Endometrium (tissue), 2 donors: ENCODE measurements at regions not wholly inside any gene's neighbourhood (a gene's known extent, or its start where the extent isn't known, plus 50 kb on each side); places are given as distances from the start of the nearest gene placed in this dataset.
"Not testable (repeated sequence)": the region's sequence is repeated elsewhere in the genome, so short reads cannot be mapped to it uniquely, and the experiment has no call there.

Source experiments
- FAIRE-seq: peaks from 2 replicates; lab custom pipeline; 2012; peaks lifted over from hg19 to GRCh38; lab: Jason Lieb, UNC
- donor health status: control.
- donor health status: control.

DNA sequence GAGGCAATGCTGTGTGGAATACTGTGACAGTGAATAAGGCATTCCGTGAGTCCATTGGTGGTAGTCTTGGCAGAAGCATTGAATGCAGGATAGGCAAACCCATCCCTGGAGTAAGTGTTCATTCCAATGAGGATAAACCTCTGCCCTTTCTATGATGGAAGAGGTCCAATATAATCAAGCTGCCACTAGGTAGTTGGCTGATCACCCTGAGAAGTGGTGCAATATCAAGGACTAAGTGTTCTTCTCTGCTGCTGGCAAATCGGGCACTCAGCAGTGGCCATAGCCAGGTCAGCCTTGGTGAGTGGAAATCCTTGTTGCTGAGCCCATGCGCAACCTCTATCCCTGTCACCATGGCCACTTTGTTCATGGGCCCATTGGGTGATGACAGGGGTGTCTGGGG is 70.1 kb downstream of the FBXO4 start:
- FAIRE-seq = no peak

DNA sequence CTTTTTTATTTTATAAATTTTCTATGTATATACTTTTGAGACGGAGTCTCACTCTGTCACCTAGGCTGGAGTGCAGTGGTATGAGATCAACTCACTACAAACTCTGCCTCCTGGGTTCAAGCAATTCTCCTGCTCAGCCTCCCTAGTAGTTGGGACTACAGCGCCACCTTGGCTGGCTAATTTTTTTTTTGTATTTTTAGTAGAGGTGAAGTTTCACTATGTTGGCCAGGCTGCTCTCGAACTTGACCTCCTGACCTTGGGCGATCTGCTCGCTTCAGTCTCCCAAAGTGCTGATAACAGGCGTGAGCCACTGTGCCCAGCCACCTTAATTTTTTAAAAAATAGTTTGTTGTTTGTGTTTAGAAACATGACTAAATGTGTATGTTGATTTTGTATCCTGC is 76.6 kb downstream of the FBXO4 start:
- no peak for FAIRE-seq

DNA sequence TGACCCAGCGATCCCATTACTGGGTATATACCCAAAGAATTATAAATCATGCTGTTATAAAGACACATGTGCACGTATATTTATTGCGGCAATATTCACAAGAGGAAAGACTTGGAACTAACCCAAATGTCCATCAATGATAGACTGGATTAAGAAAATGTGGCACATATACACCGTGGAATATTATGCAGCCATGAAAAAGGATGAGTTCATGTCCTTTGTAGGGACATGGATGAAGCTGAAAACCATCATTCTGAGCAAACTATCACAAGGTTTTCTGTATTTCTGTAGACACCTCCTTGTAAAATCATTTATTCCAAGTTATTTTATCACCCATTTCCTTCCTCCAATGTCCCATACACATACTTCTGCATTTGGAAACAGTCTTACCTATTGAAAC is 78.8 kb downstream of the FBXO4 start:
- not testable (repeated sequence) for FAIRE-seq

GRCh38 chr5:42005561-42006153 is 80.6 kb downstream of the FBXO4 start:
- FAIRE-seq = peak; percentile 77

GRCh38 chr5:42013561-42013960 is 88.5 kb downstream of the FBXO4 start:
- FAIRE-seq = no peak

- FAIRE-seq = no peak
These were observed 90.2 kb downstream of the FBXO4 start for GRCh38 chr5:42015254-42015653.

- FAIRE-seq = no peak
These were observed 90.6 kb downstream of the FBXO4 start for GRCh38 chr5:42015681-42016080.

GRCh38 chr5:42020788-42021530 is 95.9 kb downstream of the FBXO4 start:
- FAIRE-seq = no peak

DNA sequence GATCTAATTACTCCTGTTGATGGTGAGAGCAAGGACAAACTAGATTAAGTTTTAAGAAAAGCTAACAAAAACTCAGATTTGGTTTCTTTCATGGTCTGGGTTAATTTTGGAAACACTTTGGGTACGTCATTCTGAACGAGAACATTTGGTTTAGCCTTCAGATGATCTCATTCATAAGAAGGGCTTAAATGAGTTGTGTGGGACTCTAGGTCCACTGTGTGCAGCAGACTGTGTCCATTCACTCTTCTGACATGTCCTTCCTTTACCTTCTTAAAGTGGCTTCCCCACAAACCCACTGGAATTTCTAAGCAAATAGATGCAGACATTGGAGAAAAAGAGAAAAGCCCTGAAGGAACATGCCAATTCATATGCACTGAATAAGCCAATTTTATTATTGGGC is 96.8 kb downstream of the FBXO4 start:
- no peak for FAIRE-seq

- FAIRE-seq = no peak
These were observed 97.4 kb downstream of the FBXO4 start for GRCh38 chr5:42022383-42022972.

DNA sequence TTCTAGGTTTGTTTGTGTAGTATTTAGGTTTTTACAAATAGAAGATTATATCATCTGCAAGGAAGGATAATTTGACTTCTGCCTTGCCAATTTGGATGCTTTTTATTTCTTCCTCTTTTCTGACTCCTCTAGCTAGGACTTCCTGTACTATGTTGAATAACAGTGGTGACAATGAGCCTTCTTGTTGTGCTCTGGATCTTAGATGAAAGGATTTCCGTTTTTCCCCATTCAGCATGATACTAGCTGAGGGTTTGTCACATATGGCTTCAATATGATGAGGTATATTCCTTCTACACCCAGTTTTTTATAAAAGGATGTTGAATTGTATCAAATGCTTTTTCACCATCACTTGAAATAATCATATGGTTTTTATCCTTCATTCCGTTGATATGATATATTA is 101.4 kb downstream of the FBXO4 start:
- no peak for FAIRE-seq

DNA sequence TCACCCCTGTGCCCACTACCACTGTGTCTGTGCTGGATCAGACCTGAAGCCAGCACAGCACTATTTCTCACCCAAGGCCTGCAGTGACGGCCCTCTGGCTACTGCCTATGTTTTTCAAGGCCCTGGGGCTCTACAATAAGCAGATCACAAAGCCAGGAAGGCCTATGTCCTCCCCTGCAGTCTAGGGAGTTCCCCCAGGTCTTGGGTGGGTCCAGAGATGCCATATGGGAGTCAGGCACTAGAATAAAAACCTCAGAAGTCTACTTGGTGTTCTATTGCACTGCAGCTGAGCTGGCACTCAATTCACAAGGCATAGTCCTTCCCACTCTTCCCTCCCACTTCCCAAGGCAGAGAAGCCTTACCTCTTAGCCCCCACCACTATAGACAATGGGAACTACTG is 107.1 kb downstream of the FBXO4 start:
- FAIRE-seq = no peak

DNA sequence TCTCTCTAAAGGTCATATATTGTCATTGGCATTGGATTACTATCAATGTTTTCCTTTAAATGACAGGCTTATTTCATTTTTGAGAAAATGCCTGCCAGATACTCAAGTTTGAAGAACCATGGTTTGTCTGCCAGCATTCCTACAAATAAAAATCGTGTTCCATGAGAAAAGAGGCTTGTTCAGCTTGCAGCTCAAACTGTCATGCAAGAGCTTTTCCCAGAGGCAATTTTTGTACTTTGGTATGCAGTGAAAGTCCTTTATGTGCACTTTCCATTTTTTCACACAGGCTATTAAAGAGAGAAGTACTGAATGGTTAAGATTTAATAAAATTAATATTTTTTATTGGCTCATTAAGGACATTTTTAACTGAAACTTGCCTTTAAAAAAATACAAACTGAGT is 110.4 kb downstream of the FBXO4 start:
- no peak for FAIRE-seq

DNA sequence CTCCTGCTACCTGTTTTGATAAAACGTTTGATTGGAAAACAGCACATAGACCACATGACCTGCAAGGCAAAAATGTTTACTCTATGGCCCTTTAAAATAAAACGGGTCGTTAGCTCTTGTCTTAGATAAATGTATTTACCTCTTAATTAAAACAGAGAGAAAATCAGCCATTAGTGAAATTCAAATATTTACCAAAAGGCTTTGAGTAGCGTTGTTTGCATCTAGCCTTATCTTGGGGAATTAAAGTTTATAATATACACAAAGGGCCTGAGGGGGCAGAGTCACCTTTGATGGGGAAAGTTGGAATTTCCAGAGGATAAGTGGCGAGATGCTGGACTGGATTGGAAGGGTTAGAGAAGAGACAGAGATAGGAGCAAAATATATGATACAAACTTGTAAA is 111.3 kb downstream of the FBXO4 start:
- no peak for FAIRE-seq

- FAIRE-seq = peak; percentile 77
These were observed 112.4 kb downstream of the FBXO4 start for GRCh38 chr5:42037379-42037932.

DNA sequence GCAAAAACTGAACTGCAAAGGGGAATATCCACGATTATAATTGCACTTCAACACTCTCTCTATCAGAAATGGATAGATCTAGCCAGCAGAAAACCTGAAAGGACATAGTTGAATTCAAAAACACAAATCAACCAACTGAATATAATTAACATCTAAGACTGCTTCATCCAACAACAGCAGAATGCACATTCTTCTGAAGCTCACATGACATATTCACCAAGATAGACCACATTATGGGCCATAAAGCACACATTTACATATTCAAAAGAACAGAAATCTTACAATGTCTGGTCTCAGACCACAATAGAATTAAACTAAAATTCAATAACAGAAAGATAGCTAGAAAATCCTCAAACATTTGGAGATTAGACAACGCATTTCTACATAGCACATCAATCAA is 118.3 kb downstream of the FBXO4 start:
- FAIRE-seq = no peak

DNA sequence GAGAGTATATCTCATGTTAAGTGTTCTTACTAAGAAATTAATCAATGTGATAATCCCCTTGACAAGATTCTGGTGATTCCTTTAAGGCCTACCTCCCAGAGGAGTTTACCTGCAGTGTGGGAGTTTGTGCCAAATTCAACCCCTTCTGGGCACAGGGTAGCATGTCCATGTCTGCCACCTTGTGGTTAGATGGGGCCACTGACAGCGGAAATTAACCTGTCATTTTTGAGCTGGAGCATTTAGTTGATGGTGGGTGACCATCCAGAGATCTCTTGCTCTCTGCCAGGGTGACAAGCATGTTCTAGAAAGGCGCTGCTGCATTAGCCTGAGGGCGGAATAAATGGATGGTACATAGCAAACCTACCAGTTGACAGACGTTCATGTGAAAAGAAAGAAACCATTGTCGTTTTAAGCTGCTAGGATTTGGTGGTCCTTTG is 132.2 kb downstream of the FBXO4 start:
- FAIRE-seq = no peak

- no peak for FAIRE-seq
These were observed 134.2 kb downstream of the FBXO4 start for GRCh38 chr5:42059291-42059690.

GRCh38 chr5:42059778-42060464 is 134.8 kb downstream of the FBXO4 start:
- no peak for FAIRE-seq

DNA sequence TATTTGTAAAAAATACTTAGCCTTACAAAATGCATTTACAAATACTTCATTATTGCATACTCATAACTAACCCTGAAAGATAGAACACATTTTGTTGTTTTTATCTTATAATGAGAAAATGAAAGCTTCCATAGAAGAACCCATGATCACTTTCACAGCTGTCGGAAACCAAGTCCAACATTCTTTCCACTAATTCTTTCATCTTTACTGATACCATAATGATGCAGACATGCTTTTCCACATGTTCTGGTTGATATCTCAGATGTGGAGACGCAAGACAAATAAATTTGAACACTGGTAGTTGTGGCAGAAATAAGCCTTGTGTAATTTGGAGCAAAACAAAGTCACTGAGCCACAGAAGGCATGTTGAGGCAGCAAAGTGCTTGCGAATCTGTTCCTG is 136.0 kb downstream of the FBXO4 start:
- no peak for FAIRE-seq

DNA sequence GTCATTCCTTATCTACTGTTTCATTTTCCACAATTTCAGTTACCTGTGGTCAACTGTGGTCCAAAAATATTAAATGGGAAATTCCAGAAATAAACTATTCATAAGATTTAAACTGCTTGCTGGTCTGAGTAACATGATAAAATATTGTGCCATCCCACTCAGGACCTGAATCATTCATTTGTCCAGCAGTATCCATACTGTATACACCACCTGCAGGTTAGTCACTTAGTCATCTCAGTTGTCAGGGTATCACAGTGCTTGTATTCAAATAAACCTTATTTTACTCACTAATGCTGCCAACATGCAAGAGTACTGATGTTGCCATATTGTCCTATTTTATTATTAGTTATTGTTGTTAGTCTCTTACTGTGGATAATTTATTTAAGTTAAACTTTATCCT is 139.7 kb downstream of the FBXO4 start:
- FAIRE-seq = no peak

GRCh38 chr5:42066131-42066530 is 141.1 kb downstream of the FBXO4 start:
- no peak for FAIRE-seq

GRCh38 chr5:42074353-42074752 is 149.3 kb downstream of the FBXO4 start:
- FAIRE-seq = no peak
